ENCODE measurements at regions not wholly inside any gene's neighbourhood (a gene's known extent, or its start where the extent isn't known, plus 50 kb on each side); places are given as distances from the start of the nearest gene placed in this dataset.

GRCh38 chr12:31843398-31844095, 114.7 kb upstream of the AMN1 start:
- no peaks in the 10 kb centered on the region for H3K4me1 ChIP-seq (ENCODE audit: low read length)
- no peaks in the 10 kb centered on the region for H4K20me1 ChIP-seq (ENCODE audit: insufficient read depth, low read length)
- no peak for DNase-seq
- H2AFZ ChIP-seq (ENCODE audit: low read length), result no peak overlapping the region
- H3K79me2 ChIP-seq (ENCODE audit: low read length), result no peaks in the 10 kb centered on the region
- H3F3A ChIP-seq (ENCODE audit: insufficient read depth, low read length), result no peaks in the 10 kb centered on the region
- no peaks in the 10 kb centered on the region for H3K36me3 ChIP-seq (replicated peaks; ENCODE audit: insufficient read depth, low read length)
- H3K9me2 ChIP-seq (replicated peaks; ENCODE audit: insufficient read depth, low read length), result no peaks in the 10 kb centered on the region
- H3K4me3 ChIP-seq (ENCODE audit: low read length), result no peak overlapping the region
- no peaks in the 10 kb centered on the region for H3K27me3 ChIP-seq (replicated peaks; ENCODE audit: insufficient read depth, low read length)
- no peak for TF ChIP-seq EZH2phosphoT487 (IDR thresholded peaks at IDR 0.05; ENCODE audit: low read length)
- no peak for TF ChIP-seq EZH2 (optimal IDR thresholded peaks at IDR 0.05; ENCODE audit: low read depth, low read length)
- TF ChIP-seq CTCF (IDR thresholded peaks at IDR 0.05; ENCODE audit: low read length), result no peak
- H3K27ac ChIP-seq (ENCODE audit: low read length), result no peak overlapping the region
- H3K4me2 ChIP-seq (ENCODE audit: low read depth, low read length), result no peak overlapping the region
- H3K9me3 ChIP-seq (replicated peaks; ENCODE audit: insufficient read depth, low read length), result no peaks in the 10 kb centered on the region
- H3K9ac ChIP-seq (ENCODE audit: low read length), result no peak overlapping the region

- no peak overlapping the region for H3K9ac ChIP-seq (ENCODE audit: low read length)
- H3K9me3 ChIP-seq (replicated peaks; ENCODE audit: insufficient read depth, low read length), result no peaks in the 10 kb centered on the region
- DNase-seq, result no peak
- H3K79me2 ChIP-seq (ENCODE audit: low read length), result no peaks in the 10 kb centered on the region
- no peaks in the 10 kb centered on the region for H3K27me3 ChIP-seq (replicated peaks; ENCODE audit: insufficient read depth, low read length)
- TF ChIP-seq CTCF (IDR thresholded peaks at IDR 0.05; ENCODE audit: low read length), result no peak
- no peak for TF ChIP-seq EZH2phosphoT487 (IDR thresholded peaks at IDR 0.05; ENCODE audit: low read length)
- no peak for TF ChIP-seq EZH2 (optimal IDR thresholded peaks at IDR 0.05; ENCODE audit: low read depth, low read length)
- no peaks in the 10 kb centered on the region for H4K20me1 ChIP-seq (ENCODE audit: insufficient read depth, low read length)
- H3K27ac ChIP-seq (ENCODE audit: low read length), result no peak overlapping the region
- H3K4me2 ChIP-seq (ENCODE audit: low read depth, low read length), result no peak overlapping the region
- no peak overlapping the region for H2AFZ ChIP-seq (ENCODE audit: low read length)
- H3K4me1 ChIP-seq (ENCODE audit: low read length), result no peaks in the 10 kb centered on the region
- H3K36me3 ChIP-seq (replicated peaks; ENCODE audit: insufficient read depth, low read length), result no peaks in the 10 kb centered on the region
- H3K4me3 ChIP-seq (ENCODE audit: low read length), result no peak overlapping the region
- H3F3A ChIP-seq (ENCODE audit: insufficient read depth, low read length), result no peaks in the 10 kb centered on the region
- H3K9me2 ChIP-seq (replicated peaks; ENCODE audit: insufficient read depth, low read length), result no peaks in the 10 kb centered on the region
These were observed 109.1 kb upstream of the AMN1 start for GRCh38 chr12:31837913-31838312.

- Histone ChIP-seq H4K20me1 (ENCODE audit: insufficient read depth, low read length) (no peaks in the 10 kb centered on the region), H3K4me3 (ENCODE audit: low read length) (no peak overlapping the region), H3K27me3 (replicated peaks; ENCODE audit: insufficient read depth, low read length) (no peaks in the 10 kb centered on the region), H3K36me3 (replicated peaks; ENCODE audit: insufficient read depth, low read length) (no peaks in the 10 kb centered on the region), H3K9me2 (replicated peaks; ENCODE audit: insufficient read depth, low read length) (no peaks in the 10 kb centered on the region), H2AFZ (ENCODE audit: low read length) (no peak overlapping the region), H3K9ac (ENCODE audit: low read length) (no peak overlapping the region), H3K79me2 (ENCODE audit: low read length) (no peaks in the 10 kb centered on the region), H3K9me3 (replicated peaks; ENCODE audit: insufficient read depth, low read length) (no peaks in the 10 kb centered on the region), H3K4me1 (ENCODE audit: low read length) (no peaks in the 10 kb centered on the region), H3K27ac (ENCODE audit: low read length) (no peak overlapping the region), H3F3A (ENCODE audit: insufficient read depth, low read length) (no peaks in the 10 kb centered on the region), H3K4me2 (ENCODE audit: low read depth, low read length) (no peak overlapping the region)
- TF ChIP-seq EZH2phosphoT487 (IDR thresholded peaks at IDR 0.05; ENCODE audit: low read length) (no peak), EZH2 (optimal IDR thresholded peaks at IDR 0.05; ENCODE audit: low read depth, low read length) (no peak), CTCF (IDR thresholded peaks at IDR 0.05; ENCODE audit: low read length) (no peak)
- no peak for DNase-seq
These were observed 106.6 kb upstream of the AMN1 start for GRCh38 chr12:31835276-31835882.

Measured in MM.1S (cell line).